ENCODE measurements at regions not wholly inside any gene's neighbourhood (a gene's known extent, or its start where the extent isn't known, plus 50 kb on each side); places are given as distances from the start of the nearest gene placed in this dataset.
"Not testable (repeated sequence)": the region's sequence is repeated elsewhere in the genome, so short reads cannot be mapped to it uniquely, and the experiment has no call there.

GRCh38 chr2:22134421-22134820 is 1010.7 kb downstream of the TDRD15 start:
- no peak for TF ChIP-seq CTCF (IDR thresholded peaks at IDR 0.05; ENCODE audit: low read depth, low read length)
- DNase-seq (ENCODE audit: extremely low read depth, low read depth): no peak

DNA sequence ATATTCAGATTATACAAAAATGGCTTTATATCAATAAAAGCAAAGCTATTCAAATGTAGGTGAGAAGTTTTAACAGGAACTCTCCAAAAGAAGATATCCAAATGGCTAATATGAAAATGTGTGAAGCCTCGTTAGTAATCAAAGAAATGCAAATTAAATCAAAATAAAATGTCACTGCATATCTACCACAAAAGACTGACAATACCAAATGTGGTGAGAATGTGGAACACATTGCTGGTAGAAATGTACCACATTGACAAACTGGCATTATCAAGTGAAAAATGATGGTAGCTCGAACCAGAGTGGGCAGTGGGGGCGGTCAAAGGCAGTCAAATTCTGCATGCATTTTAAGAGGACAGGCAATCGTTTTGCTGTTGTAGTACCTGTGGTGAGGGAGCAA is 1012.7 kb downstream of the TDRD15 start:
- TF ChIP-seq CTCF (IDR thresholded peaks at IDR 0.05; ENCODE audit: low read depth, low read length): no peak

DNA sequence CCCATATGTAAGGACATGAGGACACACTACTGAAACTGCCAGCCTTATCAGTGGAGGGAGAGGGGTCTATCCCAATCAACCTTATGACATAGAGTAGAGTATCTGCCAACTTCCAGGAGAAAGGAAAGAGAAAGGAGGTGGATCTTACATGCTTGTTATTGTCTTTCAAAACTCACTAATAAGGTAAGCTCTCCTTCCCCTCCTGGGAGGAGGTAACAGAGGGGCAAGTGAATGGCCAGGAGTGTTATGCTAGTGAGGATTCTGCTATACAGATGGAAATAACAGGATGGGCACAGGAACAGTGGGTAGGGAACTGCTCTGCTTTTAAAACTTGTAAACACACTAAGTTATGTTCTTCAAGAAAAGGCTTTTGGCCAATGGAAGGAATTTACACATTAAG is 1020.1 kb downstream of the TDRD15 start:
- no peak for TF ChIP-seq CTCF (IDR thresholded peaks at IDR 0.05; ENCODE audit: low read depth, low read length)
- DNase-seq (ENCODE audit: extremely low read depth, low read depth): no peak

More for the DNA sequence above, 1012.7 kb downstream of the TDRD15 start:
- DNase-seq (ENCODE audit: extremely low read depth, low read depth): no peak

GRCh38 chr2:22153931-22154613 is 1030.3 kb downstream of the TDRD15 start:
- no peak for TF ChIP-seq CTCF (IDR thresholded peaks at IDR 0.05; ENCODE audit: low read depth, low read length)

GRCh38 chr2:22156661-22157060 is 1032.9 kb downstream of the TDRD15 start:
- DNase-seq (ENCODE audit: extremely low read depth, low read depth): not testable (repeated sequence)

More at GRCh38 chr2:22153931-22154613, 1030.3 kb downstream of the TDRD15 start:
- no peak for DNase-seq (ENCODE audit: extremely low read depth, low read depth)

GRCh38 chr2:22167256-22167655 is 1043.5 kb downstream of the TDRD15 start:
- DNase-seq (ENCODE audit: extremely low read depth, low read depth): no peak
- no peak for TF ChIP-seq CTCF (IDR thresholded peaks at IDR 0.05; ENCODE audit: low read depth, low read length)

DNA sequence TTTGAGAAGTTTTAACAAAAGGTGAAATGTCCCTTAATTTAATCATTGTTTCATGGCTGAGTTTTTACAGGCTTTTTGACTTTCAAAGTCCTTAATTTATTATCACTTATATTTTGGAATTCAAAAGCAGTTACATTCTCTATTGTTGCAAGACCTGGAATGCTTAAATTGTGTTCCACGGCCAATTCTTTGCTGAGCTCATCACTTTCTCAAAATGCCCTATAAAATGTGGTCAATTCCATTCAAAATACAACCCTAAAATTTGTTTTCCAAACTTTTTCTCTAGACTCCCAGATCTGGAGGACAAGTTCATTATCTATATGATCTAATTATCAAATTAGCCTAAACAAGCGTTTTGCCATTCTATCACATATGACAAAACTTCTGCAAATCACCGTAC is 1051.2 kb downstream of the TDRD15 start:
- no peak for DNase-seq (ENCODE audit: extremely low read depth, low read depth)
- no peak for TF ChIP-seq CTCF (IDR thresholded peaks at IDR 0.05; ENCODE audit: low read depth, low read length)

DNA sequence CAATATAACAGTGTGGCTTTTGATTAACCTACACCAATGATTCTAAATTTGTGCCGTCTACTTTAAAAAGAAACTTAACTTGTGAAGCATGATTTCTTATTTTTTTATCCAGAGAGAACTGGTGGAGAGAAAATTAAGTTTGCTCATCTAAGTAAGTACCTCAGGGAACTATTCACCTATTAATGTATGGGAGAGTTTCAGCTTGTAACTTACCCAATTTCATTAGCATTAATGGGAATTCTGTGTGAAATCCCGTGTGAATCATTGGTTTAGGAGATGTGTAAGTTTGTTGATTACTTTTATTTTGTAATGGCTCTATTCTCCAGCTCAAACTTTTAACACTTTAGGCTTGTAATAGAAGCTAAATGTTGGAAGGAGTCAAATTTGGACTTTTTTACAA is 1061.5 kb downstream of the TDRD15 start:
- no peak for DNase-seq (ENCODE audit: extremely low read depth, low read depth)
- TF ChIP-seq CTCF (IDR thresholded peaks at IDR 0.05; ENCODE audit: low read depth, low read length): no peak

GRCh38 chr2:22186261-22186828 is 1062.6 kb downstream of the TDRD15 start:
- not testable (repeated sequence) for DNase-seq (ENCODE audit: extremely low read depth, low read depth)
